ENCODE measurements at regions not wholly inside any gene's neighbourhood (a gene's known extent, or its start where the extent isn't known, plus 50 kb on each side); places are given as distances from the start of the nearest gene placed in this dataset.

DNA sequence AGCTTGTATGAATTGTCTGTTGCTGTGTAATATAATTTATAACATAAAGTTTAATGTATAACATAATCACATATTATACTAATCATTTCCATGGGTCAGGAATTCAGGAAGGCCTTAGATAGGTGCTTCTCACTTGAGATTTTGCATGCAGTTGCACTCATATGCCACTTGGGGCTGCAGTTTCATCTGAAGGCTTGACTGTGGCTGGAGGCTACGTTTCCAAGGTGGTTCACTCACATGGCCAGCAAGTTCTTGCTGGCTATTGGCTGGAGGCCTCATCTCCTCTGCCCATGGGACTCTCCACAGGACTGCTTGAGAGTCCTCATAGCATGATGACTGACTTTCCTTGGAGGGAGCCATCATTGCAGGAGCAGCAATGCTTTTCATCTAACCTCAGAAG, 53.4 kb upstream of the STX18 start:
- TF ChIP-seq, protein P1, sequence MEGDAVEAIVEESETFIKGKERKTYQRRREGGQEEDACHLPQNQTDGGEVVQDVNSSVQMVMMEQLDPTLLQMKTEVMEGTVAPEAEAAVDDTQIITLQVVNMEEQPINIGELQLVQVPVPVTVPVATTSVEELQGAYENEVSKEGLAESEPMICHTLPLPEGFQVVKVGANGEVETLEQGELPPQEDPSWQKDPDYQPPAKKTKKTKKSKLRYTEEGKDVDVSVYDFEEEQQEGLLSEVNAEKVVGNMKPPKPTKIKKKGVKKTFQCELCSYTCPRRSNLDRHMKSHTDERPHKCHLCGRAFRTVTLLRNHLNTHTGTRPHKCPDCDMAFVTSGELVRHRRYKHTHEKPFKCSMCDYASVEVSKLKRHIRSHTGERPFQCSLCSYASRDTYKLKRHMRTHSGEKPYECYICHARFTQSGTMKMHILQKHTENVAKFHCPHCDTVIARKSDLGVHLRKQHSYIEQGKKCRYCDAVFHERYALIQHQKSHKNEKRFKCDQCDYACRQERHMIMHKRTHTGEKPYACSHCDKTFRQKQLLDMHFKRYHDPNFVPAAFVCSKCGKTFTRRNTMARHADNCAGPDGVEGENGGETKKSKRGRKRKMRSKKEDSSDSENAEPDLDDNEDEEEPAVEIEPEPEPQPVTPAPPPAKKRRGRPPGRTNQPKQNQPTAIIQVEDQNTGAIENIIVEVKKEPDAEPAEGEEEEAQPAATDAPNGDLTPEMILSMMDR (IDR thresholded peaks at IDR 0.05), result peak; percentile 10; the same call in 1 of the 2 replicates
- TF ChIP-seq ZFX (IDR thresholded peaks at IDR 0.05; ENCODE audit: borderline replicate concordance), result no peak
